HG02588 (cell line): ENCODE measurements at regions not wholly inside any gene's neighbourhood (a gene's known extent, or its start where the extent isn't known, plus 50 kb on each side); places are given as distances from the start of the nearest gene placed in this dataset.
"Not testable (repeated sequence)": the region's sequence is repeated elsewhere in the genome, so short reads cannot be mapped to it uniquely, and the experiment has no call there.

Experiments used
- ATAC-seq: cut with Tn5 transposase; IDR thresholded peaks from one replicate; pipeline ENCODE4 v1.9.1; 2021; ENCODE audit warnings: mild to moderate bottlenecking, moderate library complexity; ENCODE audit not compliant: unreplicated experiment

- ATAC-seq, result peak; percentile 79
Measured at GRCh38 chr18:32884543-32884942, 111.7 kb upstream of the KLHL14 start.

DNA sequence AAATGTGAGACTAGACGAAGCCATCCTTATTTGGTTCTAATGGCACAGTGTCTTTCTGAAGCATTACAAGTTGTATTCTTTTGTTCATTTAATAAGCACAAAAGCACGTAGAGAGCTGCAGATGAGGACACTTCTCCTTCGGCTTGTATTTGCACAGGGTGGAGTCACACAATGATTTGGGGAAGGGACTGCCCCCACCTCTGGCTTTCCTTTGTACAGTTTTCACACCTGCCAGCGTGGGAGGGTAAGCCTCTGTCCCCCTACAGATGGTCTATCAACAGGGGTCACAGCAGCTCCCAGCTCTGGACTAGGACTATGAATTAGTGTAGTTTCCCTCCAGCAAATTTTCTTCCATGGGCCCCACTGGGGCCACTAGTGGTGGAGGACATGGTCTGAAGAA lies 108.2 kb upstream of the KLHL14 start:
- ATAC-seq, result no peak

- ATAC-seq, result no peak
Measured at GRCh38 chr18:32879497-32879896, 106.7 kb upstream of the KLHL14 start.

GRCh38 chr18:32878436-32878835 lies 105.6 kb upstream of the KLHL14 start:
- no peak for ATAC-seq

GRCh38 chr18:32877371-32877770 lies 104.5 kb upstream of the KLHL14 start:
- no peak for ATAC-seq

- no peak for ATAC-seq
Measured at GRCh38 chr18:32875625-32876024, 102.8 kb upstream of the KLHL14 start.

DNA sequence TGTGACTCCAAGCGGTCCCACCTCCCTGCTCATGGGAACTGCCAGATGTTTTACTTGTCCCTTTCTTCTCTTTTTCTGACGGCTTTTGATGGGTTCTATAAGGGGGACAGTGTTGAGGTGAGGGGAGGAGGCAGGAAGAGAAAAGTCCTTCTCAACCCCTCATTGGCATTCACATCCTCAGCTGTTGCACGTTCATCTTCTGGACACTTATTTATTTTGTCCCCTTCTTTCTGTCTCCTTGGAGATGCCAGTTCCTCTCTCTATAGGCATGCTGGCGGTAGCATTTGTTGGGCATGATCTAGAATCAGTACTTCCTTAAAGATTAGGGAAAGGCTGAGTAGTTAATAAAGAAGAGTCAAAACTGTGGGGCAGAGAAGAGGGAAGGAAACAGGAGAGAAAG lies 99.0 kb upstream of the KLHL14 start:
- ATAC-seq, result no peak

- no peak for ATAC-seq
Measured at GRCh38 chr18:32870611-32871010, 97.8 kb upstream of the KLHL14 start.

GRCh38 chr18:32868406-32868805 lies 95.6 kb upstream of the KLHL14 start:
- no peak for ATAC-seq

DNA sequence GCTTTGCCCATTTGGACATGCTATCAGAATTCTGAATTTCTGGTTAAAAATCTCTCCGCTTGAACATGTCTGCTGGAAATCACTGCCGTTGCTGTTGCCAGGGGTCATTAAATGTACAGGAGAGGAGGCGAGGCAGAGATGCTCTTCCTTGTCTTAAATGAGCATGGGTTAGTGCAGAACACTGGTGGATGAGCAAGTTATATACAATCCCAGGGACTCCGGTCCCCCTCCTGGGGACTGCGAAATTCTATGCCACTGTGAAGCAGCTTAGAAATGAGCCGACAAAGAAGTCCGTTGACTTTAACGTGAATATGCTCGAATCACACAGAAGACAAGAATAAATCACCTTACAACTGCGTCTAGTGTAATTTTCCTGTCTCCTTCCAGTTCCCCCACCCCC lies 95.1 kb upstream of the KLHL14 start:
- ATAC-seq, result no peak

DNA sequence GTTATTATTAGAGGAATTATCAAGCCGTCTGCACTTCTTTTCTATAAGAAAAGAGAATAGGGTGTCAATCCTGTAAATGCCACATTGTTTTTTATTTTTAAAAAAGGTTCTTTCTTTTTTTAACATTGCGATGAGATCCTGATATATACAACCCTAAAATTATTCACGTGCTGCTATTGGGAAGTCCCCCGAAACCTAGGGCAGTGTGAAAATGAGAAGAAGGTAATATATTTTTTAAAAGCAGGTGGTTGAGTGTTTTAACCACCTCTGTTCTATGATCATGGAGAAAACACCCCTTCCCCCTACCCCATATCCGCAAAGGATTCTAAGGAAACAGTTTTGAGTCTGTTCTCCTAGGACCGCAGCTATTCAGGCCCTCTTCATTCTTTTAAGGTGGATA lies 94.5 kb upstream of the KLHL14 start:
- no peak for ATAC-seq

DNA sequence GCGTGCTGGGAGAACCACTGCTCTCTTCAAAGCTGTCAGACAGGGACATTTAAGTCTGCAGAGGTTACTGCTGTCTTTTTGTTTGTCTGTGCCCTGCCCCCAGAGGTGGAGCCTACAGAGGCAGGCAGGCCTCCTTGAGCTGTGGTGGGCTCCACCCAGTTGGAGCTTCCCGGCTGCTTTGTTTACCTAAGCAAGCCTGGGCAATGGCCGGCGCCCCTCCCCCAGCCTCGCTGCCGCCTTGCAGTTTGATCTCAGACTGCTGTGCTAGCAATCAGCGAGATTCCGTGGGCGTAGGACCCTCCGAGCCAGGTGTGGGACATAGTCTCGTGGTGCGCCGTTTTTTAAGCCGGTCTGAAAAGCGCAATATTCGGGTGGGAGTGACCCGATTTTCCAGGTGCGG lies 89.2 kb upstream of the KLHL14 start:
- not testable (repeated sequence) for ATAC-seq

GRCh38 chr18:32851936-32852335 lies 79.1 kb upstream of the KLHL14 start:
- no peak for ATAC-seq

DNA sequence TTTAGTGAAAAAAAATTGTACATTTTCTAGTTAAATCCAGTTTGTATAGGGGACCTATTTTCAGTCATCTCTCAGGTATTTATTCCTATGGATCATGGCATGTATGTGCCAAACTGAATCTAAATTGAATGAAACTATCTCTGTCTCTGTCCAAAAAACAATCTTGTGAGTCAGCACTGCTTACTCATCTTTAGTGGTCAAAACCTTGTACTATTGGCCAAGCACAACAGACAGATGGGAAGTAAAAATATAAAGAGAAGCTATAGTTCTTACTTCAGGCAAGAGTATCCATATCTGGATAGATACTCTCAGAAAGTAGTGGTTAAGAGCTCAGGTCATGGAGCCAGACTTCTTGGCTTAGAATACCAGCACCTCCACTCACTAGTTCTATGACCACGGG lies 76.0 kb upstream of the KLHL14 start:
- no peak for ATAC-seq

DNA sequence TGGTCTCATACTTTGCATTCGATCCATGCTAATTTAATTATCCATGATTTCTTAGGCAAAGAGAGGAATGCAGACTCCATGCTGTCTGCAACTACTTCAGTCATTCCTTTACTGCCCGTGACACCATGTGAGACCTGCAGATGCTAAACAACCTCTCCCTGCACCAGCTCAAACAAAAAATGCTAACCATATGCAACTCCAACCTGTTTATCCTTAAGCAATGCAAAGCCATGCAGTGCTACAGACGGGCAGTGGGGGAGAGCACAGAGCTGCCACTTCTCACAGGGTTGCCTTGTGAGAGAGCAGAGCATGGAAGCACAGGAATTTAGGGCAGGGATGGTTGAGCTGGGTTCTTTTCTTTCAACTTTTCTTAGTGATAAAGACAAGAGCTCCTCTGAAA lies 74.9 kb upstream of the KLHL14 start:
- no peak for ATAC-seq

DNA sequence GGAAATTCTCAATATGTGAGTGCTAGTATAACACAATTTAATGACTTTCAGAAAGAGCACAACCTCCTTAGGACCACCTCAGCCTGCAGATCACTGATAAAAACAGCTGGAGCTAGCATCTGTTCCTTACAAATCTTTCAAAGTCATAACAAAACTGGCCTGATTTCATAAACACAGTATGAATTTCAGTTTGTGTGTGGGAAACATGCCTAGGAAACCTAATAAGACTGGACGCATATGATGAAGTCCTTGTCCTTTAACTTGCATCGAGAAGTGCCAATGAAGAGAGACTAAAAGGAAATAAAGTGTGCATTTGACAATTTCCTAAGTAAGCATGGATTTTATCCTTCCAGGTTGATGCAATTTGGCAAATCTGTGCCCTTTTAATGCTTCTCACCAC lies 74.1 kb upstream of the KLHL14 start:
- ATAC-seq, result no peak

- no peak for ATAC-seq
Measured at GRCh38 chr18:32840962-32841361, 68.1 kb upstream of the KLHL14 start.

GRCh38 chr18:32835951-32836350 lies 63.1 kb upstream of the KLHL14 start:
- no peak for ATAC-seq

- no peak for ATAC-seq
Measured at GRCh38 chr18:32831781-32832180, 59.0 kb upstream of the KLHL14 start.

GRCh38 chr18:32823226-32823625 lies 50.4 kb upstream of the KLHL14 start:
- ATAC-seq, result no peak
